H1 (cell line): ENCODE measurements at regions not wholly inside any gene's neighbourhood (a gene's known extent, or its start where the extent isn't known, plus 50 kb on each side); places are given as distances from the start of the nearest gene placed in this dataset.

ENCODE experiments used
- CHD7 ChIP-seq: fragments of 300-600 bp; sonication (generic); IDR thresholded peaks from 2 replicates; pipeline ENCODE4 v1.7.1; 2012; ENCODE audit warnings: low read length, moderate library complexity, mild to moderate bottlenecking, inconsistent platforms; ENCODE audit not compliant: insufficient replicate concordance
- CREB1 ChIP-seq: IDR thresholded peaks from 2 replicates; pipeline ENCODE4 v1.6.1; 2012; ENCODE audit warnings: inconsistent platforms
- HDAC6 ChIP-seq: IDR thresholded peaks from one replicate; pipeline ENCODE4 v1.7.1; 2012; ENCODE audit warnings: low read depth, mild to moderate bottlenecking, inconsistent platforms, low read length, moderate library complexity
- KDM1A ChIP-seq: fragments of 200-600, 300-600 bp; sonication (generic); IDR thresholded peaks from 2 replicates; pipeline ENCODE4 v1.7.1; 2016; ENCODE audit warnings: mild to moderate bottlenecking, low read length, borderline replicate concordance
- POLR2AphosphoS5 ChIP-seq: IDR thresholded peaks from 2 replicates; pipeline ENCODE4 v1.6.1; 2011; ENCODE audit warnings: low read depth, low read length
- SP2 ChIP-seq: IDR thresholded peaks from 2 replicates; pipeline ENCODE4 v1.6.1; 2012; ENCODE audit warnings: mild to moderate bottlenecking, low read length, inconsistent platforms
- SRF ChIP-seq: IDR thresholded peaks from 2 replicates; pipeline ENCODE4 v1.6.1; 2011; ENCODE audit warnings: mild to moderate bottlenecking, low read depth, low read length, moderate library complexity
- TEAD4 ChIP-seq: IDR thresholded peaks from 2 replicates; pipeline ENCODE4 v1.6.1; 2012; ENCODE audit warnings: low read depth, low read length, inconsistent platforms, mixed read lengths

- TF ChIP-seq CHD7 (no peak), TEAD4 (no peak), POLR2AphosphoS5 (no peak), SP2 (no peak), KDM1A (no peak), SRF (no peak), CREB1 (no peak), HDAC6 (no peak)
These were observed 279.1 kb upstream of the TTC14 start (continued) for GRCh38 chr3:180322829-180323228.
